ENCODE measurements at regions not wholly inside any gene's neighbourhood (a gene's known extent, or its start where the extent isn't known, plus 50 kb on each side); places are given as distances from the start of the nearest gene placed in this dataset.

DNA sequence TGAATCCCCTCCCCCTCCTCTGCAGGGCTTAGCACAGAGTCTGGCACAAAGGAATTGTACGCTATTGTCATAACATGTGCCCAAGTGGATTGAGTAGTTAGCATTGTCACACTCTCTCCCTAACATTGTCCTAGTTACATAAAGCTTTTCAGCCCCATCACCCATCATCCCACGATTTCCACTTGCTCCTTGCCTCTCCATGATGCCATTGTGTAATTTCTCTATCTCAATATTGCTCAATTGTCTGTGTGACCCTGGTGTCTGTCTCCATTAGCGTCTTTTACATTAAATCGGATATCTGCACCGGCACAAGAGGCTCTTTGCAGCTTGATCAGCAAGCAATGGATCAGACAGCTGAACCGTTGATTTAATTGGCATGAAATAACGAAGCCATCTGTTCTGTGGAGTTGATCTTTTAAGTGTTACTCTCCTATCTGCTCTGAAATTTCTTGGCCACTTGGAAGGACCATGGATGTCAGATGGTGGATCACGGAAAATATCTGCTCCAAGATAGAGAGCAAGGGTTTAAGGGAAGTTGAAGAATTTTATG, 77.0 kb upstream of the HS3ST4 start:
- H3K56ac ChIP-seq (ENCODE audit: extremely low read depth, insufficient read depth, low read length): no peak overlapping the region
- no peak overlapping the region for H2AK5ac ChIP-seq (ENCODE audit: low read depth, low read length)
- H2BK15ac ChIP-seq (ENCODE audit: low read depth, low read length): no peak overlapping the region
- no peak overlapping the region for H2AK9ac ChIP-seq (replicated peaks; ENCODE audit: low read depth, low read length, poor library complexity)
- H2BK5ac ChIP-seq (ENCODE audit: low read depth, low read length, poor library complexity, severe bottlenecking): no peak overlapping the region
- no peak overlapping the region for H3K14ac ChIP-seq (replicated peaks; ENCODE audit: low read depth, low read length)
- ChIA-PET POLR2A (ENCODE audit: unreplicated experiment) (no interaction called here), CTCF (no interaction called here)
- H3K4ac ChIP-seq (ENCODE audit: low read depth, low read length): no peak overlapping the region
- DNase-seq: no peak
- no peaks in the 10 kb centered on the region for H4K20me1 ChIP-seq (ENCODE audit: insufficient read depth, low read length)
- no peak overlapping the region for H3K4me3 ChIP-seq (ENCODE audit: insufficient read depth, low read depth, low read length)
- no peak overlapping the region for H3K18ac ChIP-seq (ENCODE audit: low read depth, low read length)
- no peak overlapping the region for H4K8ac ChIP-seq (ENCODE audit: low read depth in 2 of 2, low read length in 2 of 2)
- no peak overlapping the region for H4K91ac ChIP-seq (ENCODE audit: insufficient read depth, low read depth, low read length)
- in situ Hi-C loops (cut with MboI; ENCODE audit: low sequenced_read_pairs): no loop called here
- dilution Hi-C loops (cut with HindIII; ENCODE audit: low sequenced_read_pairs, unreplicated experiment): no loop called here
- no peak for TF ChIP-seq SMC3 (IDR thresholded peaks at IDR 0.05; ENCODE audit: low read depth, low read length)
- no peak for TF ChIP-seq RCOR1 (IDR thresholded peaks at IDR 0.05; ENCODE audit: insufficient replicate concordance, low read length)
- no peak overlapping the region for H3K23ac ChIP-seq (ENCODE audit: low read depth, low read length)
- 67% methylated on average over 5 of the region's 8 CpGs; no CpG with 5 or more reads in 1 of the 2 experiments for WGBS, 2 experiments (ENCODE audit: extremely low coverage in 2 of 2, insufficient read length in 1 of 2)
- no peaks in the 10 kb centered on the region for H3K36me3 ChIP-seq (ENCODE audit: control insufficient read depth, insufficient read depth, low read length)
- H3K9me3 ChIP-seq (ENCODE audit: control insufficient read depth, insufficient read depth, low read length): peaks cover 5% of the 10 kb centered on the region; the same call in 1 of the 2 replicates
- H3K9ac ChIP-seq (ENCODE audit: low read depth, low read length): no peak overlapping the region
- no peak overlapping the region for H2BK20ac ChIP-seq (ENCODE audit: low read depth, low read length)
- no peaks in the 10 kb centered on the region for H3K9me1 ChIP-seq (ENCODE audit: insufficient read depth, low read length)
- no peak overlapping the region for H2BK120ac ChIP-seq (ENCODE audit: low read depth, low read length)
- H3K4me2 ChIP-seq (ENCODE audit: low read depth, low read length): no peak overlapping the region
- intact Hi-C loops (cut with micrococcal nuclease): no loop called here
- no peaks in the 10 kb centered on the region for H3K4me1 ChIP-seq (ENCODE audit: control insufficient read depth, insufficient read depth, low read length)
- H3K79me1 ChIP-seq (ENCODE audit: low read depth in 1 of 2, low read length in 2 of 2): no peaks in the 10 kb centered on the region
- no peak overlapping the region for H2AFZ ChIP-seq (replicated peaks; ENCODE audit: low read length, poor library complexity)
- no peak overlapping the region for H4K5ac ChIP-seq (ENCODE audit: low read depth, low read length)
- no peaks in the 10 kb centered on the region for H3K27me3 ChIP-seq (ENCODE audit: control insufficient read depth, insufficient read depth, low read length)
- no peak overlapping the region for H3K27ac ChIP-seq (ENCODE audit: insufficient read depth, low read length)
- no peak for ATAC-seq (ENCODE audit: low read depth)
- no TSS peak for BruUV-seq (replicated peaks)
